Uterus (tissue), 2 donors: ENCODE measurements at regions not wholly inside any gene's neighbourhood (a gene's known extent, or its start where the extent isn't known, plus 50 kb on each side); places are given as distances from the start of the nearest gene placed in this dataset.

Source experiments
- CTCF ChIP-seq, 4 experiments: fragments of 200-600 bp in 2 of 4; fragments of 450-650 bp in 2 of 4; sonication (generic) in 2 of 4; IDR thresholded peaks; one replicate each; pipeline ENCODE4 v1.5.1; 2016 to 2019; ENCODE audit warnings: antibody characterized with exemption in 4 of 4, mild to moderate bottlenecking in 2 of 4, moderate library complexity in 1 of 4
- POLR2A ChIP-seq, 2 donors: fragments of 450-650 bp; IDR thresholded peaks; one replicate each; pipeline ENCODE4 v1.6.1; 2016; ENCODE audit warnings: antibody characterized with exemption in 2 of 2, mild to moderate bottlenecking in 1 of 2, moderate library complexity in 1 of 2

DNA sequence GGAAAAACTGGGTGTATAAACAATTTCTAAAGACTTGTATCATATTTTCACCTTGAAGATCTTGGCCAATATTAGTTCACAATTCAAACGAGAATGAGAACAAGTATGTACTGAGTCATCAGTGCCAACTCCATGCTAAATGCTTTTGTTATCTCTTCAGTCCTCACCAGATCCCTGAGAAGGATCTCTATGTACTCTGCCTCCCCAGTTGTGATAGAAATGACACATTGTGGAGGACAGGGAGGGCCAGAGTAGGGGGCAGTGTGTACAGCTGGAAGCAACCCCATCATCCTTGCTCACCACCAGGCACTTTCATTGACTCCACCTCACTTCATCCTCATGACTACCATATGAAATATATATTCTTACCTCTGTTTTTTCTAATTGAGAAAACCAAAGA, 353.7 kb upstream of the SOX2 start:
- TF ChIP-seq CTCF (IDR thresholded peaks at IDR 0.05) = no peak
- no peak for TF ChIP-seq POLR2A (IDR thresholded peaks at IDR 0.05)
